BLaER1 (cell line): ENCODE measurements at regions not wholly inside any gene's neighbourhood (a gene's known extent, or its start where the extent isn't known, plus 50 kb on each side); places are given as distances from the start of the nearest gene placed in this dataset.

Source experiments
- H3K27ac ChIP-seq: shearing (Covaris generic); formaldehyde crosslinking; 2 replicates; pipeline ENCODE4 v1.8.1; 2022
- H3K27me3 ChIP-seq: shearing (Covaris generic); formaldehyde crosslinking; 2 replicates; pipeline ENCODE4 v1.8.1; 2022
- H3K36me3 ChIP-seq: shearing (Covaris generic); formaldehyde crosslinking; 2 replicates; pipeline ENCODE4 v1.8.1; 2022
- H3K4me1 ChIP-seq: shearing (Covaris generic); formaldehyde crosslinking; 2 replicates; pipeline ENCODE4 v1.8.1; 2022
- H3K4me2 ChIP-seq: shearing (Covaris generic); formaldehyde crosslinking; 2 replicates; pipeline ENCODE4 v1.8.1; 2022
- H3K4me3 ChIP-seq: shearing (Covaris generic); formaldehyde crosslinking; 2 replicates; pipeline ENCODE4 v1.8.1; 2022
- H3K9ac ChIP-seq: shearing (Covaris generic); formaldehyde crosslinking; 2 replicates; pipeline ENCODE4 v1.8.1; 2022
- H3K9me3 ChIP-seq: shearing (Covaris generic); formaldehyde crosslinking; 2 replicates; pipeline ENCODE4 v1.8.1; 2022
- H4K20me1 ChIP-seq: shearing (Covaris generic); formaldehyde crosslinking; 2 replicates; pipeline ENCODE4 v1.8.1; 2022
- Cebpa-rat ChIP-seq: shearing (Covaris generic); IDR thresholded peaks from 2 replicates; pipeline ENCODE4 v1.8.1; 2022

DNA sequence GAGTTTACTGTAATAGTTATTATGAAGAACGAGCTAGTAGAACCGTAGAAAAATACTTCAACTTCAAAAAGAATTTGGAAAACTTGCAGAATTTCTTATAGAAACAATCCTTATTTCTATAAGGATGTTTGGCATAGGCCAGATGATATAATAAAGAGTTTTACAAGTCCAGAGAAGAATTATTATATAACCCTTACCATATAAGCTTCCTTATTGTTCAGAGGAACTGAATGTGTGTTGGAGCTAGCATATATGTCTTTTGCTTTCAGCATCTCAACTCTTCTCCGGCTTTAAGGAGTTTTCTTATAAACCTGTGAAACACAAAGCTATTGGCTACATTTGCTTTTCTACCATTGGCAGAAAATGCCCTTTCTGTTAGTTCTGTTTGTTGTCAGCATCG is 178.0 kb upstream of the E2F7 start:
- Histone ChIP-seq H3K9ac (no peak overlapping the region), H3K4me2 (no peak overlapping the region), H4K20me1 (no peaks in the 10 kb centered on the region), H3K36me3 (no peaks in the 10 kb centered on the region), H3K27me3 (no peaks in the 10 kb centered on the region), H3K4me1 (no peaks in the 10 kb centered on the region), H3K27ac (no peak overlapping the region), H3K9me3 (no peaks in the 10 kb centered on the region), H3K4me3 (no peak overlapping the region)
- TF ChIP-seq Cebpa-rat, result no peak

DNA sequence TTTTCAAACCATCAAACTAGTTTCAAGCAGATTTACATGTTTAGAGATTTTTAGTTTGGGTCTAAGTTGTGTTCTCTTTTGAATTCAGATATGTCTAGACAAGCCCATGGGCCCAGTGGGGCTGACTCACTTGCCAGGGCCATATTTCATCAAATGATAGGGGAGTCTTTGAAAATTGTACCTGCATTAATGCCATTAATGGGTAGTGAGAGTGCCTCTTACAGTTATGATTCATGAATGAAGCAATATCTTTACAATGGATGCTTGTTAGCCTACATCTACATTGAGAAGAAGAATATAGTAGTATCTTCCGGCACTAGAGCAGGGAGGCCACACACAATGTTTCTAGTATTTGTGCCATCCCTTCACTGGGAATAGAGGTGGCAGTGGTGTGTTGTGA is 174.2 kb upstream of the E2F7 start:
- Histone ChIP-seq H3K27me3 (no peaks in the 10 kb centered on the region), H3K27ac (no peak overlapping the region), H3K4me2 (no peak overlapping the region), H3K4me1 (no peaks in the 10 kb centered on the region), H3K36me3 (no peaks in the 10 kb centered on the region), H4K20me1 (no peaks in the 10 kb centered on the region), H3K9me3 (no peaks in the 10 kb centered on the region), H3K4me3 (no peak overlapping the region), H3K9ac (no peak overlapping the region)
- no peak for TF ChIP-seq Cebpa-rat

DNA sequence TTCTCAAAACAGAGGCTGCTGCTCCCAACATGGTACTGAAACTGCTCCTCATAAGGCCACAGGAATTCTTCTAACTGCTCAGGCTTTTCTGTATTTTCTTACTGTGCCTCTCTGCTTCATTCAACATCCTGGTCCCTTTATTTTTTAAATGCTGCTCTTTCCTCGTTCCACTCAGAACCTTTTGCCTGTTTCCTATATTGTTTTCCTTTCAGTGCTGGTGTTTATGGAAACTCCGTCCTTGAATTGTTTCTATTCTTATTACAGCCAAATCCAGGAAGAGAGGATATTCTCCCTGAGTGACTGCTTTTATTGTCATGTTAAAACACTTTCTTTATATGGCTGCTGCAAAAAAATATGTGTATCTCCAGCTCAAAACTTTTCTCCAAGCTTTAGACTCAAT is 173.0 kb upstream of the E2F7 start:
- TF ChIP-seq Cebpa-rat, result no peak

GRCh38 chr12:77237896-77238295 is 172.5 kb upstream of the E2F7 start:
- H3K4me2 ChIP-seq, result no peak overlapping the region
- no peak overlapping the region for H3K9ac ChIP-seq
- no peaks in the 10 kb centered on the region for H3K4me1 ChIP-seq
- no peak overlapping the region for H3K27ac ChIP-seq
- no peak for TF ChIP-seq Cebpa-rat
- no peak overlapping the region for H3K4me3 ChIP-seq
- no peaks in the 10 kb centered on the region for H3K27me3 ChIP-seq
- no peaks in the 10 kb centered on the region for H3K36me3 ChIP-seq
- no peaks in the 10 kb centered on the region for H4K20me1 ChIP-seq
- no peaks in the 10 kb centered on the region for H3K9me3 ChIP-seq

More for the DNA sequence above, 173.0 kb upstream of the E2F7 start:
- H3K4me2 ChIP-seq, result no peak overlapping the region
- H3K4me1 ChIP-seq, result no peaks in the 10 kb centered on the region
- H3K9ac ChIP-seq, result no peak overlapping the region
- H3K36me3 ChIP-seq, result no peaks in the 10 kb centered on the region
- H4K20me1 ChIP-seq, result no peaks in the 10 kb centered on the region
- no peak overlapping the region for H3K4me3 ChIP-seq
- no peaks in the 10 kb centered on the region for H3K9me3 ChIP-seq
- H3K27me3 ChIP-seq, result no peaks in the 10 kb centered on the region
- no peak overlapping the region for H3K27ac ChIP-seq

GRCh38 chr12:77236066-77236465 is 170.7 kb upstream of the E2F7 start:
- Histone ChIP-seq H3K4me2 (no peak overlapping the region), H3K4me1 (no peaks in the 10 kb centered on the region), H3K27me3 (no peaks in the 10 kb centered on the region)

GRCh38 chr12:77232045-77232444 is 166.7 kb upstream of the E2F7 start:
- no peaks in the 10 kb centered on the region for H4K20me1 ChIP-seq
- H3K27ac ChIP-seq, result no peak overlapping the region
- no peaks in the 10 kb centered on the region for H3K36me3 ChIP-seq
- H3K4me2 ChIP-seq, result no peak overlapping the region
- no peaks in the 10 kb centered on the region for H3K4me1 ChIP-seq
- no peak overlapping the region for H3K9ac ChIP-seq
- TF ChIP-seq Cebpa-rat, result no peak
- H3K9me3 ChIP-seq, result no peaks in the 10 kb centered on the region
- no peak overlapping the region for H3K4me3 ChIP-seq
- no peaks in the 10 kb centered on the region for H3K27me3 ChIP-seq

More at GRCh38 chr12:77236066-77236465, 170.7 kb upstream of the E2F7 start:
- Histone ChIP-seq H3K36me3 (no peaks in the 10 kb centered on the region), H3K27ac (no peak overlapping the region), H3K9ac (no peak overlapping the region), H3K9me3 (no peaks in the 10 kb centered on the region), H4K20me1 (no peaks in the 10 kb centered on the region), H3K4me3 (no peak overlapping the region)
- TF ChIP-seq Cebpa-rat, result no peak

GRCh38 chr12:77231501-77231918 is 166.1 kb upstream of the E2F7 start:
- Histone ChIP-seq H3K36me3 (no peaks in the 10 kb centered on the region), H3K9ac (no peak overlapping the region), H3K9me3 (no peaks in the 10 kb centered on the region), H3K4me2 (no peak overlapping the region), H4K20me1 (no peaks in the 10 kb centered on the region), H3K27ac (no peak overlapping the region), H3K27me3 (no peaks in the 10 kb centered on the region), H3K4me3 (no peak overlapping the region), H3K4me1 (no peaks in the 10 kb centered on the region)
- no peak for TF ChIP-seq Cebpa-rat

DNA sequence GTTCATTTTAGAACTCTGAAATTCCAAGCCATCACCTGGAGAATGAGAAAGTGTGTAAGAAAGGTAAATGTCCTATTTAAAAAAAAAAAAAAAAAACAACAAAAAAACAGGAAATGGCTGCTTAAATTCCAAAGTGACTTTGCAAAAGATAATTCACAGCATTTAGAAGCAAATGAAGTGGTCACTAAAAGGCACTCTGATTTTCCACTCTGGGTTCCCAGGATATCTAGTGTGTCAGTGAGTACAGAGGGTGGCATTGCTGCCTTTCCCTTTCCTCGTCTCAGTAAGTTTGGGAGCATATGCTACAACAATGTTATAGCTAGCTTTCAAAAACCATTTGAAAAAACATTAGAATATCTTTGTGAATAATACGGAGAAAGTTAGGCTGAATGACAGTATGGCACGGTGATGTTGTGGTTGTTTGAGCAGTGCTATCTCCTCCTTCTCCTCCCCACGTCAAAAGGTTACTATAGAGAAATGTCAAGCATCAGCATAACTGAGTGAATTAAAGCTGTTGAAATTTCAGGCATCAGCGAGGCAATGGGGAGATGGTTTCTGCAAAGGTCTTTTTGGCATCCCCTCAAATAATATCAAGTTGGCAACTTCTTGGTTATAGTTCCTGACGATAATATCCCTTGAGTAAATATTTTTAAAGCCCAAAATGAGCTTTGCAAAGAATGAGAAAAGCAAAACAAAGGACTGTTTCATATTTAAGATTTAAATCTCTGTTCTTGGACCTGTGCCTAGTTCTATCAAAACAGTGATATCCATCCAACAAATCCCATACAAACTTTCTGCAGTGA is 164.5 kb upstream of the E2F7 start:
- H3K36me3 ChIP-seq, result no peaks in the 10 kb centered on the region
- H3K9me3 ChIP-seq, result no peaks in the 10 kb centered on the region
- H3K9ac ChIP-seq, result no peak overlapping the region
- H3K4me1 ChIP-seq, result no peaks in the 10 kb centered on the region
- no peaks in the 10 kb centered on the region for H4K20me1 ChIP-seq
- no peak overlapping the region for H3K4me2 ChIP-seq
- H3K27ac ChIP-seq, result no peak overlapping the region
- no peak for TF ChIP-seq Cebpa-rat
- H3K27me3 ChIP-seq, result no peaks in the 10 kb centered on the region
- H3K4me3 ChIP-seq, result no peak overlapping the region

DNA sequence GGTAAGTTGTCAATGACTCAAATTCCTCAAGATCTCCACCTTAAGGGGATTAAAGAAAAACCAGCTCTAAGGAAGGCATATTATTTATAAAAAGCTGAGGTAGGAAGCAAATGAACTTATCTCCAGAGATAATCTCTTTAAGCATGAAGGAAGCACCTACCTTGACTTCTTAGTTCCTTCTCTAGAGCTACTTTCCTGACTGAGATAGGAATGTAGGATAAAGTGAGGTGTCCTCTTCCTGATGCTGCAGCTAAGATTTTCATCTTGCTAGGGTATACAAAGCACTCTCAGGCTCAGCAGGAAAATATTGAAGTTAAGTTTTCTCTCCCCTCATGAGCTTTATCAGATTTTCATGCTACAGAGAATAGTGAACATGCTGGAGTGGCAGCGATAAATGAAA is 163.0 kb upstream of the E2F7 start:
- Histone ChIP-seq H3K9me3 (no peaks in the 10 kb centered on the region), H3K9ac (no peak overlapping the region), H3K27ac (no peak overlapping the region), H3K27me3 (no peaks in the 10 kb centered on the region), H3K4me1 (no peaks in the 10 kb centered on the region), H4K20me1 (no peaks in the 10 kb centered on the region), H3K36me3 (no peaks in the 10 kb centered on the region), H3K4me2 (no peak overlapping the region), H3K4me3 (no peak overlapping the region)
- no peak for TF ChIP-seq Cebpa-rat

GRCh38 chr12:77226368-77226767 is 161.0 kb upstream of the E2F7 start:
- no peak overlapping the region for H3K4me2 ChIP-seq
- H3K9ac ChIP-seq, result no peak overlapping the region
- no peak overlapping the region for H3K27ac ChIP-seq
- no peak for TF ChIP-seq Cebpa-rat
- H3K36me3 ChIP-seq, result no peaks in the 10 kb centered on the region
- H3K4me3 ChIP-seq, result no peak overlapping the region
- no peaks in the 10 kb centered on the region for H3K27me3 ChIP-seq
- no peaks in the 10 kb centered on the region for H4K20me1 ChIP-seq
- no peaks in the 10 kb centered on the region for H3K4me1 ChIP-seq
- H3K9me3 ChIP-seq, result no peaks in the 10 kb centered on the region

DNA sequence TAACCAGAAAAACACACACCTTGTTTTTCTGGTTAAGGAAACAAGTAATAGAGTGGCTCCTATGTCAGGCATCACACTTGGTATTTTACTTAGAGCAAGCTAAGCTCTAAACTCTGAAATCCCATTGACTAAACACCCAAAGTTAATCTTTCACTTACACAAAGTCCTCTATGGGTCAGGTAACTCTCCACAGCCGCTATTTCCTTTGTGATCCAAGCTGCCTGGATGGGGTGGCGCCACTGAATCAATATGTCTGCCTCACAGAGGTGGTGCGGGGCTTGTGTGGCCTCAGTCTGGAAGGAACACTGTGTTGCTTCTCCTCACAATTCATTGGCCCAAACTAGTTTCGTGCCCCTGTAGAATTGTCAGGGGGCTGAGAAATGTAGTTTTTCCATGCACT is 160.0 kb upstream of the E2F7 start:
- Histone ChIP-seq H4K20me1 (no peaks in the 10 kb centered on the region), H3K9me3 (no peaks in the 10 kb centered on the region), H3K4me3 (no peak overlapping the region), H3K4me1 (no peaks in the 10 kb centered on the region), H3K27ac (no peak overlapping the region), H3K27me3 (no peaks in the 10 kb centered on the region), H3K36me3 (no peaks in the 10 kb centered on the region), H3K9ac (no peak overlapping the region), H3K4me2 (no peak overlapping the region)
- no peak for TF ChIP-seq Cebpa-rat
